Upper lobe of left lung (tissue), 4 donors: ENCODE measurements at regions not wholly inside any gene's neighbourhood (a gene's known extent, or its start where the extent isn't known, plus 50 kb on each side); places are given as distances from the start of the nearest gene placed in this dataset.

Experiments
- CTCF ChIP-seq, 6 experiments: fragments of 450-650 bp in 4 of 6; fragments of 200-600 bp in 2 of 6; sonication (generic) in 2 of 6; IDR thresholded peaks; one replicate each; pipeline ENCODE4 v1.5.1; 2016 to 2019; ENCODE audit warnings: antibody characterized with exemption in 6 of 6
- POLR2AphosphoS5 ChIP-seq, 2 donors: sonication (generic); formaldehyde crosslinking; IDR thresholded peaks; one replicate each; pipeline ENCODE4 v1.5.1; 2017; ENCODE audit warnings: antibody characterized with exemption in 2 of 2

- TF ChIP-seq POLR2AphosphoS5 (IDR thresholded peaks at IDR 0.05) (no peak), CTCF (IDR thresholded peaks at IDR 0.05) (no peak)
Observed at GRCh38 chr7:42342381-42342780, 105.4 kb upstream of the GLI3 start.
